Heart right ventricle (tissue), 16 donors: ENCODE measurements at regions not wholly inside any gene's neighbourhood (a gene's known extent, or its start where the extent isn't known, plus 50 kb on each side); places are given as distances from the start of the nearest gene placed in this dataset.

Source experiments
- ATAC-seq, 8 donors: fragments of 200-7000 bp; cut with Tn5 transposase; one replicate each; pipeline ENCODE4 v1.9.1; 2020; ENCODE audit warnings: mild to moderate bottlenecking in 8 of 8, moderate library complexity in 8 of 8, moderate number of reproducible peaks in 1 of 8
- DNase-seq, 2 donors: peaks; one replicate each; pipeline ENCODE4 v3.0.0-alpha.2; 2020
- H3K27ac ChIP-seq, 10 donors: fragments of 200-600 bp; sonication (generic) in 2 of 10; one replicate each; pipeline versions ENCODE4 v1.5.0 to v1.8.0; 2020 to 2022; ENCODE audit warnings: mild to moderate bottlenecking in 3 of 10
- H3K27me3 ChIP-seq, 7 donors: fragments of 200-600 bp; one replicate each; pipeline ENCODE4 v1.8.0; 2021 to 2022; ENCODE audit warnings: mild to moderate bottlenecking in 2 of 7
- H3K36me3 ChIP-seq, 9 donors: fragments of 200-600 bp; sonication (generic) in 1 of 9; one replicate each; pipeline versions ENCODE4 v1.5.0 to v1.8.0; 2020 to 2022; ENCODE audit warnings: mild to moderate bottlenecking in 2 of 9
- H3K4me1 ChIP-seq, 9 donors: fragments of 200-600 bp; sonication (generic) in 1 of 9; one replicate each; pipeline versions ENCODE4 v1.5.0 to v1.8.0; 2020 to 2022; ENCODE audit warnings: mild to moderate bottlenecking in 4 of 9
- H3K4me3 ChIP-seq, 10 donors: fragments of 200-600 bp; sonication (generic) in 2 of 10; one replicate each; pipeline versions ENCODE4 v1.5.0 to v1.8.0; 2020 to 2022; ENCODE audit warnings: mild to moderate bottlenecking in 7 of 10, moderate library complexity in 2 of 10
- H3K9me3 ChIP-seq, 11 donors: fragments of 200-600 bp in 10 of 11; sonication (generic) in 2 of 11; one replicate each; pipeline versions ENCODE4 v1.5.0 to v1.8.0; 2013 to 2022; ENCODE audit warnings: mild to moderate bottlenecking in 2 of 11, control low read depth in 1 of 11, moderate library complexity in 1 of 11
- CTCF ChIP-seq, 9 donors: fragments of 200-600 bp; sonication (generic) in 2 of 9; IDR thresholded peaks; one replicate each; pipeline versions ENCODE4 v1.5.0 to v1.8.0; 2021 to 2022; ENCODE audit warnings: antibody characterized with exemption in 9 of 9, mild to moderate bottlenecking in 5 of 9, moderate library complexity in 1 of 9
- WGBS, 2 donors: extraction: QIAGEN DNeasy Blood & Tissue Kit; methylation state at CpG; one replicate each; pipeline ENCODE4 v1.1.7; 2013; ENCODE audit warnings: inconsistent platforms in 1 of 2; 5-methylcytosine and 5-hydroxymethylcytosine counted together
- intact Hi-C, 10 donors: fragments of 100-400 bp; cut with DNase I; formaldehyde crosslinking; loops; one replicate each; pipeline versions ENCODE4 v1.11.1 to v1.14.2; 2022
- donor health status: Arrhythmogenic right ventricular cardiomyopathy.
- donor health status: ischemic (EF 13 %, LVEDD 7.1; RV severe dilation, severe dysfunction).
- donor health status: healthy with polysubstance abuse.
- donor health status: DM: no; HTN: yes; CAD: no.
- donor health status: DM: no; HTN: no; CAD: no.
- donor health status: ischemic (EF 25% LVEDD 6.9; RV normal size, moderate dysfunction).
- donor health status: ischemic (EF 25% LVEDD 5.7; RV mildly dilated, moderate dysfunction).
- donor health status: healthy.
- donor health status: DM: yes; HTN: yes; CAD: no.
- donor health status: Ischemic cardiomyopathy.
- donor health status: ischemic (EF 35%, LVEDD 5.7; RV mildly dilated, moderate dysfunction).
- donor health status: nonischemic (EF 11% LVEDD 7.7; RV severe dilation, severe dysfunction).
- donor health status: DM: yes; HTN: yes; CAD: no.
- donor health status: PGD.
- donor health status: ischemic (EF 29% LVEDD 5.4; RV normal size, mild dysfunction).
- donor health status: nonischemic (EF 23%, LVEDD 6.1; RV moderate dilation, normal function).

GRCh38 chr13:23513455-23513854 is 56.8 kb upstream of the TNFRSF19 start:
- H3K4me1 ChIP-seq, result peaks cover 0 to 57% (median 16%) of the 10 kb centered on the region in 9 donors
- no peaks in the 10 kb centered on the region for H3K9me3 ChIP-seq

GRCh38 chr13:23514076-23514475 is 56.1 kb upstream of the TNFRSF19 start:
- DNase-seq, result no peak

More at GRCh38 chr13:23513455-23513854, 56.8 kb upstream of the TNFRSF19 start:
- no peak for TF ChIP-seq CTCF (IDR thresholded peaks at IDR 0.05)
- peak overlapping the region in 8 of 10 donors; percentile 7 to 73 (median 46) for H3K27ac ChIP-seq
- H3K4me3 ChIP-seq, result no peak overlapping the region
- ATAC-seq (peak in 7 of 8 donors; percentile 50 to 76 (median 57)), DNase-seq (no peak)
- 19 to 27% methylated on average over 3 of the region's 3 CpGs for WGBS, 2 donors
- intact Hi-C loops, result loop anchor here in 8 of 10 donors (2.0 to 10.0 kb wide), 5 partner anchors 33 to 59 kb away; partner anchors contain the start of gene TNFRSF19 (in 1 of the 8)
- H3K36me3 ChIP-seq, result no peaks in the 10 kb centered on the region
- no peaks in the 10 kb centered on the region for H3K27me3 ChIP-seq

GRCh38 chr13:23515116-23515515 is 55.1 kb upstream of the TNFRSF19 start:
- no peaks in the 10 kb centered on the region for H3K36me3 ChIP-seq
- intact Hi-C loops, result loop anchor here in 1 of 10 donors (10.0 kb wide), 1 partner anchor 50 kb away; no protein-coding TSS in a partner anchor
- H3K4me3 ChIP-seq, result no peak overlapping the region
- ATAC-seq, result no peak
- 80 to 90% methylated on average over 2 of the region's 2 CpGs for WGBS, 2 donors
- no peaks in the 10 kb centered on the region for H3K27me3 ChIP-seq
- H3K27ac ChIP-seq, result no peak overlapping the region
- DNase-seq, result no peak
- H3K4me1 ChIP-seq, result peaks cover 0 to 60% (median 14%) of the 10 kb centered on the region in 9 donors
- no peak for TF ChIP-seq CTCF (IDR thresholded peaks at IDR 0.05)
- H3K9me3 ChIP-seq, result no peaks in the 10 kb centered on the region

More at GRCh38 chr13:23514076-23514475, 56.1 kb upstream of the TNFRSF19 start:
- Histone ChIP-seq H3K9me3 (no peaks in the 10 kb centered on the region), H3K36me3 (no peaks in the 10 kb centered on the region), H3K4me3 (no peak overlapping the region), H3K4me1 (peaks cover 0 to 60% (median 16%) of the 10 kb centered on the region in 9 donors), H3K27ac (peak overlapping the region in 6 of 10 donors; percentile 7 to 73 (median 60)), H3K27me3 (no peaks in the 10 kb centered on the region)
- 76 to 77% methylated on average over 4 of the region's 4 CpGs for WGBS, 2 donors
- ATAC-seq, result peak in 1 of 8 donors; percentile 18
- TF ChIP-seq CTCF (IDR thresholded peaks at IDR 0.05), result no peak
- intact Hi-C loops, result loop anchor here in 8 of 10 donors (5.0 to 10.0 kb wide), 4 partner anchors 33 to 58 kb away; partner anchors contain the start of gene TNFRSF19 (in 1 of the 8)

GRCh38 chr13:23516190-23516589 is 54.0 kb upstream of the TNFRSF19 start:
- ATAC-seq (peak in 1 of 8 donors; percentile 25), DNase-seq (no peak)
- H3K4me1 ChIP-seq, result peaks cover 0 to 49% (median 6%) of the 10 kb centered on the region in 9 donors
- H3K4me3 ChIP-seq, result no peak overlapping the region
- no peak for TF ChIP-seq CTCF (IDR thresholded peaks at IDR 0.05)
- no peaks in the 10 kb centered on the region for H3K27me3 ChIP-seq
- no peaks in the 10 kb centered on the region for H3K36me3 ChIP-seq
- peak overlapping the region in 1 of 10 donors; percentile 18 for H3K27ac ChIP-seq
- H3K9me3 ChIP-seq, result no peaks in the 10 kb centered on the region
- intact Hi-C loops, result loop anchor here in 1 of 10 donors (10.0 kb wide), 1 partner anchor 49 kb away; no protein-coding TSS in a partner anchor
- WGBS, 2 donors, result 55 to 62% methylated on average over 3 of the region's 3 CpGs
